B cell (primary cell): ENCODE measurements at regions not wholly inside any gene's neighbourhood (a gene's known extent, or its start where the extent isn't known, plus 50 kb on each side); places are given as distances from the start of the nearest gene placed in this dataset.

ENCODE experiments used
- ATAC-seq: fragments of 200-7000 bp; cut with Tn5 transposase; one replicate; pipeline ENCODE4 v1.10.0; 2021; ENCODE audit warnings: low read depth, mild to moderate bottlenecking, moderate number of reproducible peaks, moderate library complexity
- CTCF ChIA-PET: fragments of 350-600 bp; sonication (Branson Sonifier 250); formaldehyde crosslinking; loops from one replicate; lab custom pipeline; 2021; ENCODE audit warnings: antibody characterized with exemption, inconsistent platforms; lab: Charles Lee
- POLR2A ChIA-PET: fragments of 350-600 bp; sonication (Branson Sonifier 250); formaldehyde crosslinking; loops from one replicate; lab custom pipeline; 2021; ENCODE audit warnings: antibody characterized with exemption; lab: Charles Lee
- DNase-seq: peaks from one replicate; pipeline ENCODE4 v3.0.0; 2013
- H2AFZ ChIP-seq: 2 replicates; pipeline ENCODE4 v1.6.1; 2012; ENCODE audit warnings: mild to moderate bottlenecking, low read depth, low read length; ENCODE audit not compliant: insufficient read depth, poor library complexity, severe bottlenecking
- H3K27ac ChIP-seq, 2 donors: 1 replicate in 1 of 2; 2 replicates in 1 of 2; pipeline ENCODE4 v1.5.1; 2012 to 2013; ENCODE audit warnings: low read length in 2 of 2, mild to moderate bottlenecking in 2 of 2, moderate library complexity in 1 of 2
- H3K27me3 ChIP-seq, 4 experiments: fragments of 200-600 bp in 1 of 4; sonication (generic) in 1 of 4; replicated peaks in 1 of 4; 1 replicate in 2 of 4; 2 replicates in 2 of 4; pipeline versions ENCODE4 v1.6.1 to v1.7.0; 2013 to 2016; ENCODE audit warnings: low read length in 3 of 4, mild to moderate bottlenecking in 2 of 4, mixed read lengths in 1 of 4, moderate library complexity in 1 of 4; ENCODE audit not compliant: insufficient read depth in 4 of 4, control insufficient read depth in 3 of 4; ENCODE audit errors: control extremely low read depth in 1 of 4
- H3K36me3 ChIP-seq, 2 experiments: replicated peaks in 1 of 2; 1 replicate in 1 of 2; 2 replicates in 1 of 2; pipeline versions ENCODE4 v1.6.1 to v1.7.1; 2013; ENCODE audit warnings: low read length in 1 of 2; ENCODE audit not compliant: insufficient read depth in 2 of 2, control insufficient read depth in 1 of 2; ENCODE audit errors: control extremely low read depth in 1 of 2, extremely low read depth in 1 of 2
- H3K4me1 ChIP-seq, 2 donors: fragments of 200-600 bp in 1 of 2; sonication (generic) in 1 of 2; 1 replicate in 1 of 2; 2 replicates in 1 of 2; pipeline versions ENCODE4 v1.5.1 to v1.6.1; 2013 to 2017; ENCODE audit warnings: low read length in 2 of 2; ENCODE audit not compliant: control insufficient read depth in 2 of 2, insufficient read depth in 2 of 2
- H3K4me2 ChIP-seq: replicated peaks from 2 replicates; pipeline ENCODE3; 2012; ENCODE audit warnings: mild to moderate bottlenecking, low read depth, low read length; ENCODE audit not compliant: poor library complexity, severe bottlenecking
- H3K4me3 ChIP-seq, 5 experiments: fragments of 200-600 bp in 1 of 5; sonication (generic) in 1 of 5; 1 replicate in 3 of 5; 2 replicates in 2 of 5; pipeline versions ENCODE4 v1.5.1 to v1.7.0; 2011 to 2016; ENCODE audit warnings: low read length in 4 of 5, mild to moderate bottlenecking in 4 of 5, low read depth in 2 of 5, control low read depth in 1 of 5, moderate library complexity in 1 of 5; ENCODE audit not compliant: insufficient read depth in 1 of 5; ENCODE audit errors: control extremely low read depth in 1 of 5, extremely low read depth in 1 of 5
- H3K79me2 ChIP-seq: fragments of 200-600 bp; sonication (generic); one replicate; pipeline ENCODE4 v1.6.0; 2016; ENCODE audit warnings: low read length; ENCODE audit not compliant: control insufficient read depth, insufficient read depth
- H3K9ac ChIP-seq: fragments of 200-600 bp; sonication (generic); 2 replicates; pipeline ENCODE4 v1.6.1; 2017; ENCODE audit warnings: mild to moderate bottlenecking, low read length, moderate library complexity
- H3K9me3 ChIP-seq, 3 donors: one replicate each; pipeline versions ENCODE4 v1.6.1 to v1.7.1; 2013; ENCODE audit warnings: low read length in 2 of 3; ENCODE audit not compliant: control insufficient read depth in 2 of 3, insufficient read depth in 1 of 3; ENCODE audit errors: control extremely low read depth in 1 of 3
- H4K20me1 ChIP-seq: 2 replicates; pipeline ENCODE4 v1.6.0; 2012; ENCODE audit warnings: mild to moderate bottlenecking, low read length; ENCODE audit not compliant: insufficient read depth, control insufficient read depth, poor library complexity, severe bottlenecking
- H3K27ac Mint-ChIP-seq: one replicate; pipeline ENCODE4 v1.8.0; 2021; ENCODE audit warnings: mixed read lengths
- H3K27me3 Mint-ChIP-seq: one replicate; pipeline ENCODE4 v1.8.0; 2021; ENCODE audit warnings: mixed read lengths
- H3K4me1 Mint-ChIP-seq: one replicate; pipeline ENCODE4 v1.8.0; 2021; ENCODE audit warnings: mixed read lengths
- H3K4me3 Mint-ChIP-seq: one replicate; pipeline ENCODE4 v1.8.0; 2021; ENCODE audit warnings: mixed read lengths
- H3K9me3 Mint-ChIP-seq: one replicate; pipeline ENCODE4 v1.8.0; 2022; ENCODE audit warnings: mixed read lengths; ENCODE audit not compliant: insufficient read depth
- CTCF ChIP-seq: fragments of 200-600 bp; IDR thresholded peaks from one replicate; pipeline ENCODE4 v1.8.0; 2022; ENCODE audit warnings: antibody characterized with exemption, mild to moderate bottlenecking
- EZH2 ChIP-seq: IDR thresholded peaks from 2 replicates; pipeline ENCODE4 v1.6.1; 2012; ENCODE audit warnings: borderline replicate concordance, low read depth, mild to moderate bottlenecking, moderate library complexity, low read length; ENCODE audit not compliant: insufficient read depth, poor library complexity, severe bottlenecking
- WGBS: methylation state at CpG from one replicate; pipeline ENCODE4 v1.1.5; 2013; ENCODE audit warnings: missing lambda C conversion rate; ENCODE audit not compliant: insufficient coverage; 5-methylcytosine and 5-hydroxymethylcytosine counted together
- intact Hi-C: fragments of 100-400 bp; cut with micrococcal nuclease; formaldehyde crosslinking; loops from one replicate; pipeline ENCODE4 v1.10.0; 2022

- H3K4me3 Mint-ChIP-seq: no peak overlapping the region
- no peak for ATAC-seq
- 100% methylated on average over 2 of the region's 6 CpGs for WGBS
Measured at GRCh38 chr6:8644306-8644705, 209.0 kb upstream of the SLC35B3 start.

DNA sequence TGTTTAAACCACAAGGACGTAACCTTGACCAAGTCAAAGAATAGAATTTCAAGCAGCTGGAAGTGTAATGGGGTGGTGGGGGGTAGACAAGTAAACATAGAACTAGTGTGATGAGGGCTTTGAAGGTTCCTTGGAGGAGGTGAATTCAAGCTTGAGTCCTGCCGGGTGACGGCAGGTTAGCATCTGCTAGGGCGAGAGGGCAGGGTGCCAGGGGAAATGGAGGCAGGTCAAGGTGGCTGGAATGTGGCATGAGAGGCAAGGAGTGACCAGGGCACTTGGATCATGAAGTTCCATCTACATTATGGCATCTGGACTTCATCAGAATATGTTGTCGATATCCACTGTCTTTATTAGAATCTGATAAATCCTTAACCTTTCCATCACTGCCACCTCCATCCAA lies 207.5 kb upstream of the SLC35B3 start:
- no peak overlapping the region for H2AFZ ChIP-seq

More at GRCh38 chr6:8644306-8644705, 209.0 kb upstream of the SLC35B3 start:
- no peak for TF ChIP-seq CTCF
- no peak for TF ChIP-seq EZH2
- no peak overlapping the region for H2AFZ ChIP-seq
- no peaks in the 10 kb centered on the region for H3K27me3 ChIP-seq
- no peak overlapping the region for H3K4me2 ChIP-seq
- H3K9me3 ChIP-seq: peaks cover 0 to 4% (median 0%) of the 10 kb centered on the region in 3 donors
- no peaks in the 10 kb centered on the region for H3K36me3 ChIP-seq
- no peaks in the 10 kb centered on the region for H3K27me3 Mint-ChIP-seq
- no peak overlapping the region for H3K27ac ChIP-seq
- no peak overlapping the region for H3K27ac Mint-ChIP-seq
- no peaks in the 10 kb centered on the region for H3K4me1 Mint-ChIP-seq
- intact Hi-C loops: no loop called here
- no peak overlapping the region for H3K9ac ChIP-seq
- no peak overlapping the region for H3K4me3 ChIP-seq
- peaks cover 8% of the 10 kb centered on the region for H3K9me3 Mint-ChIP-seq
- ChIA-PET POLR2A (no interaction called here), CTCF (no interaction called here)
- no peaks in the 10 kb centered on the region for H3K4me1 ChIP-seq
- DNase-seq: no peak
- no peaks in the 10 kb centered on the region for H3K79me2 ChIP-seq
- H4K20me1 ChIP-seq: no peaks in the 10 kb centered on the region

More for the DNA sequence above, 207.5 kb upstream of the SLC35B3 start:
- intact Hi-C loops: no loop called here
- Mint-ChIP-seq H3K27me3 (no peaks in the 10 kb centered on the region), H3K4me3 (no peak overlapping the region), H3K27ac (no peak overlapping the region), H3K9me3 (peaks cover 9% of the 10 kb centered on the region), H3K4me1 (no peaks in the 10 kb centered on the region)
- CTCF ChIA-PET: no interaction called here
- peaks cover 0 to 4% (median 0%) of the 10 kb centered on the region in 3 donors for H3K9me3 ChIP-seq
- ATAC-seq: no peak
- no peaks in the 10 kb centered on the region for H3K79me2 ChIP-seq
- H3K4me1 ChIP-seq: no peaks in the 10 kb centered on the region
- no peak overlapping the region for H3K27ac ChIP-seq
- H3K36me3 ChIP-seq: no peaks in the 10 kb centered on the region
- TF ChIP-seq CTCF: no peak
- TF ChIP-seq EZH2: no peak
- no peak overlapping the region for H3K9ac ChIP-seq
- no peak overlapping the region for H3K4me3 ChIP-seq
- no peak for DNase-seq
- H3K4me2 ChIP-seq: no peak overlapping the region
- no peaks in the 10 kb centered on the region for H3K27me3 ChIP-seq
- WGBS: 90% methylated on average over 4 of the region's 5 CpGs
- POLR2A ChIA-PET: no interaction called here
- H4K20me1 ChIP-seq: no peaks in the 10 kb centered on the region
